GM21515 (cell line): ENCODE measurements at regions not wholly inside any gene's neighbourhood (a gene's known extent, or its start where the extent isn't known, plus 50 kb on each side); places are given as distances from the start of the nearest gene placed in this dataset.
"Not testable (repeated sequence)": the region's sequence is repeated elsewhere in the genome, so short reads cannot be mapped to it uniquely, and the experiment has no call there.

Source experiments
- ATAC-seq: cut with Tn5 transposase; IDR thresholded peaks from one replicate; pipeline ENCODE4 v1.9.1; 2021; ENCODE audit not compliant: unreplicated experiment

DNA sequence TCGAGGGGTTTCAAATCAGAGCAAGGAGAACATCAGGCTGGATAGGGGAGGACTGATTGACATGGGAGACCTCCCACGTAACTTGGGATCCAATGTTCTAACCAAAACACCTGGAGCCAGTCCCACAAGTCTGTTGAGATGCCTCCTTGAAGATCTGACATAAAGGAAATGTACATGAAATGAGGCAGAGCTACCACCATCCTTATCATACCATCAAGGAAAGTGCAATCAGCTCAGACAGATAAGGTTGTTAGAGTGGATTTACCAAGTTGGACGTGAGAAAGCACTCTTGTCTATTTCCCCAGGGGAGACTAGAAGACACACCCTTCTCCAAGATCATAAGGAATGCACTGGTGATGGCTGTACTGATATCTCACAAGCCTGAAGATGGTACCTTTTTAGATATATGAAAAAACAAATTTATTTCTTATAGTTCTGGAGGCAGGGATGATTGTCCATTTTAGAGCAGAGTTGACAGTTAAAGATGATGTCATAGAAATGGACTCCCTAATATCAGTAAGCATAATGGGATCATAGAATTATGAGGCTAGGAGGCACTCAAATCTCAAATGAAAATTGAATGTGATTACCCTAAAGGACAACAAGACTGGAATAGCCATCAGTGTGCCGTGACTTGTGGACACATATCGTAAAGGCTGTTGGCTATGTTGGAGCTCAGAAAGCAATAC, 129.1 kb upstream of the RAB4A start:
- ATAC-seq = no peak

DNA sequence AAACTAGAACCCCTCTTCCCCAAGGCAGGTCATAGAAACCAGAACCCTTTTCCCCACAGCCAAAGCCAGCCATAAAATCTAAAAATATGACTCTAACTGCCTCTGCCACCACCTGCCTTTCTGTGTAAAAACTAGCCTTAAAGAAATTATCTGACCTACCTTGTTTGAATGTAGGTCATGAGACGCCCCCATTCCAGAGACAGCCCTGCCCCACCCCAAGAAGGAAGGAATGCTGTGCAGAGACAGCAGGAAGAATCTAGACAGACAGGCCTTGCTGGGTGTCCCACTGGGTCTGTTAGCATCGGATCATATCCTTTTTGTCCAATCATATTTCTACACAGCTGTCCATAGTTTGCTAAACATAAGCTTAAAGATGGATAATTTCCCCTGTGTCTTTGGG, 128.4 kb upstream of the RAB4A start:
- no peak for ATAC-seq

DNA sequence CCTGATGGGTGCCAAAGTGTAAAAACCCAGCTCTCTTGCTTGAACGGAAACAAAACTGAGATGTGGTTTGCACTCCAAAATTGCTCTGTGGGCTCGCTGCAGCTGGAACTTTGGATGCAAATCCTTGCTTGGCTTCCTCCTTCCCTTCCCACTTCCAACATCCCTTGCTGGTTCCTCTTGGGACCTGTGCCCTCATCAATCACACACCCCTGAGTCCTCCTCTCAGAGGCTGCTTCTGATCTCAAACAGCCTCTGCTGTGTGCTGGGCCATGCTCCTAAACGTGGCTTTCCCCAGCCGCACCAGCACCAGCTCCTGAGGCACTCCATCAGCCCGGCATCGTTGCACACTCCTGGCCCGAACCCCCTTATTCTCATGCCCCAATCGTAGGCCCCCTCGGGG, 124.3 kb upstream of the RAB4A start:
- ATAC-seq = no peak

DNA sequence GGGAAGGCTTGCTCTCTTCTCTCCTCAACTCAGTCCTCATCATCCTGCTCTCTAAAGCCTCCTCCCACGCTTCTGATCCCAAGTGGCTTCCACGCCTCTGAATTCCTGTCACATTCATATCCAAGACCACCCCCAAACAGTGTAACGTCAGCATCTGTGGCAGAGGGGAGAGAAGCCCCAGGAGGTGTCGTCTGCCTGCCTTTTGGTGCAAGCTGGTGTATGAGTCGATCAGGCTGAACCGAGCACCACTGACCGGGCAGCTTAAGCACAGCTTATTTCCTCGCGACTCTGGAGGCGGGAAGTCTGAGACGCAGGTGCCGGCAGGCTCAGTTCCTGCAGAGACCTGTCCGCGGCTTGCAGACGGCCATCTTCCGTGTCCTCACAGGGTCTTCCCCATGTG, 123.8 kb upstream of the RAB4A start:
- ATAC-seq = no peak

DNA sequence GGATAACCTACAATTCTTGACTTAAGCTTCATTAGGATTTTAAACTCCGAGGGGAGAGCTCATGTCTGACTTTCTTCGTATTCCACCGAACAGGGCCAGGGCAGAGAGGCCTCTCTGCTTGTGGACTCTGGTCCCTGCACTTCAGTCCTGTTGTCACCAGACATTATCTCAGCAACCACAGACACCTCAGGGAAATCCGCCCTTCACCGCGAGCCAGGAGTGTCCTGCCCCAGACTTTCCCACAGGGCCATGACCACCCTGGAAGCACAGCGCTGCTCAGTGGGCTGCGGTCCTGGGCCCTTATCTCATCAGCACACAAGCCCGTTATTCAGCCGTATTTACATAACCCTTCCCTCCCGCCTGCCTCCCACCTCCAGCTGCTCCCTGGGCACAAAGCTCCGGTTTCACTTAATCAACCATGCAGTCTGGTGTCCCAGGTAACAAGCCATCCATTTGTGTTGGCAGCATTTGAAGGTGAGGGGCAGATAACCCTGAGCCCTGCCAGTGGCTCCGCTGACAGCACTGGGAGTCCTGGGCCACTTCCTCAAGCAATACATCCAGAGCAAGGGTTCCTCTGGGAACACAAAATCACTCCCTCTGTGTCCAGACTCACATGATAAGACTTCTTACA, 122.8 kb upstream of the RAB4A start:
- no peak for ATAC-seq

DNA sequence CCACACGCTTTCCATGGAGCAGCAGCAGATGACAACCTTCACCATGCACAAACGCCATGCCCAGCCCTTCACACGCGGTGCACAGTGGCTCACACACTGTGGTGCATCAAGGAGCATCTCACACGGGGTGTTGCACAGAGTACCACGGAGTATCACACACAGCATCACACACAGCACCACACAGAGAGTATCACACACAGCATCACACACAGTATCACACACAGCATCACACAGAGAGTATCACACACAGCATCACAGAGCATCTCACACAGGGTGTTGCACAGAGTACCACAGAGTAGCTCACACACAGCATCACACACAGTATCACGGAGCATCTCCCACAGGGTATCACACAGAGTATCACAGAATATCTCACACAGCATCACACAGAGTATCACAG, 122.2 kb upstream of the RAB4A start:
- ATAC-seq = no peak

DNA sequence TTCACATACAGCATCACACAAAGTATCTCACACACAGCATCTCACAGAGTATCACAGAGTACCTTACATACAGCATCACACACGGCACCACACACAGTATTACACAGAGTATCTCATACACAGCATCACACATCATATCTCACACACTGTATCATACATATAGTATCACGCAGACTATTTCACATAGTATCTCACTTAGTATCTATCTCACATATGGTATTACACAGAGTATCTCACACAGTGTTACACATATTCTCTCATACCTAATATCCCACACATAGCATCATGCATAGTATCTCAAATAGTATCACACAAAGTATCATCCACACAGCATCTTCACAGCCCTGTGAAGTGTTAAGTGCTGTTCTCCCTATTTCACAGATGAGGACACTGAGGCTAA, 121.5 kb upstream of the RAB4A start:
- no peak for ATAC-seq

DNA sequence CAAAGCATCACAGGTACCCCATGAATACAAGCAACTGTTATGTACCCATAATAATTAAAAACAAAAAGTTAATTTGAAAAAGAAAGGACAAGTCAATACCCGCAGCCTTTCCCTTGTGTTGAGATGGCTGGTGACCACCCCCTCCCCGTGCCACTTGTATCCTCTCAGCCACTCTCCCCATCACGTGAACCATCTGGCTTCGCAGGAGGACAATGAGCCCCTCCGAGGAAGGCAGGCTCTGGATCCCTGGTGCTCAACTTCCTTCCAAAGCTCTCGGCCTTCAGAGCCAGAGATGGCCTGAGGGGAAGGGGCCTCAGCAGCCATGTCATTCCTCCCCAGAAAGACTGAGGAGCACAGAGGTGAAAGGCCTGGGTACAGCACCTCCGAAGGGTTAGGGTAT, 120.4 kb upstream of the RAB4A start:
- ATAC-seq = no peak

DNA sequence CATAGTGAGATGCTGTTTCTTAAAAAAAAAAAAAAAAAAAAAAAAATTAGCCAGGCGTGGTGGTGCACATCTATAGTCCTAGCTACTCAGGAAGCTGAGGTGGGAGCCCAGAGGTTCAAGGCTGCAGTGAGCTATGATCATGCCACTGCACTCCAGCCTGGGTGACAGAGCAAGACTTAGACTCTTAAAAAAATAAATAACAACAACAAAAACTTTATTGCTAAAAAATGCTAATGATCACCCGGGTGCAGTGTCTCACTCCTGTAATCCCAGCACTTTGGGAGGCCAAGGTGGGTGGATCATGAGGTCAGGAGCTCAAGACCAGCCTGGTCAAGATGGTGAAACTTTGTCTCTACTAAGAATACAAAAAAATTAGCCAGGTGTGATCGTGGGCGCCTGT, 119.5 kb upstream of the RAB4A start:
- not testable (repeated sequence) for ATAC-seq

DNA sequence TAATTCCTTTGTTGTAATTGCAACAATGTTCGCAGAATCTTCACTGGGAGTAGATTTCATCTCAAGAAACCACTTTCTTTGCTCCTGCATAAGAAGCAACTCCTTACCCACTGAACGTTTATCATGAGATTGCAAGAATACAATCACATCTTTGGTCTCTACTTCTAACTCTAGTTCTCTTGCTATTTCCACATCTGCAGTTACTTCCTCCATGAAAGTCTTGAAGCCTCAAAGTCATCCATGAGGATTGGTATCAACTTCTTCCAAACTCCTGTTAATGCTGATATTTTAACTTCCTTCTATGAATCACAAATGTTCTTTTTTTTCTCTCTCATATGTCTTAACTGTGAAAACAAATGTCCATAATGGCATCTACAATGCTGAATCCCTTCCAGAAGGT, 118.6 kb upstream of the RAB4A start:
- no peak for ATAC-seq

DNA sequence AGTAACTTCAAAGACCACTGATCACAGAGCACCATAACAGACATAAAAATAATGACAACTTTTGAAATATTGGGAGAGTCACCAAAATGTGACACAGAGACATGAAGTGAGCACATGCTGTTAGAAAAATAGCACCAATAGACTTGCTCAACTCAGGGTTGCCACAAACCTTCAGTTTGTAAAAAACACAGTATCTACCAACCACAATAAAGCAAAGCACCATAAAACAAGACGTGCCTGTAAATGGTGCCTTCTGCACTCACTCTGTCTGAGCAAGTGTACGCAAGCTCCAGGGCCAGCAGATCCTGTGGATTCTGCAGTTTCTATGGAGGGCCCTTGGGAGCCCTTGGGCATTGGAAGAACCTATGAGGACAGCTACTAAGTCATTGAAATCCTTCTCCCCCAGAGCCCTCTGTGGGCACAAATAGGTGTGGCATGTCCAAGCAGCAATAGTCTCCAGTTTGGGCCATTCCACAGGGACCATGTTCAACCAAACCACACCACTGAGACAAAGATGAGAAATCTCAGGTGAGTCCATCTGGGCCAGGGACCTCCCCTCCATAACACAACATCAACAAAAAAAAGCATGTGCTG, 116.9 kb upstream of the RAB4A start:
- ATAC-seq = no peak

DNA sequence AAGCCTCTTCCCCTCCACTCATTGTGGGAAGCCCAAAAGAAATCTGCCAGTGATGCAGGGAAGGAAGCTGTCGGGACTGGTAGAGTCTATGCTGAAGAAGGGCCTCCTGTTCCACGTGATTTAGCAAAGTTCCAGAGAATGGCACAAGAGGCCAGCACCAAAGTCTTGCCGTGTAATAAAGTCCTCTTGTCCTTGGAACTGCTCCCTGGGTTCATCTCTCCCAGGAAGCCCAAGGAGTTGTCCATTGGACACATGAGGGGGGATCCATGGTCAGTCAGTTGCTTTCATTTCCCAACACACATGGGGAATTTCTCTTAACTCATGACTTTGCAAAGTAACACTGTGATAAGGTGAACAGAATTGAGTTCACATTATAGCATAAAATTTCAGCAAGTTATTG, 116.1 kb upstream of the RAB4A start:
- no peak for ATAC-seq

DNA sequence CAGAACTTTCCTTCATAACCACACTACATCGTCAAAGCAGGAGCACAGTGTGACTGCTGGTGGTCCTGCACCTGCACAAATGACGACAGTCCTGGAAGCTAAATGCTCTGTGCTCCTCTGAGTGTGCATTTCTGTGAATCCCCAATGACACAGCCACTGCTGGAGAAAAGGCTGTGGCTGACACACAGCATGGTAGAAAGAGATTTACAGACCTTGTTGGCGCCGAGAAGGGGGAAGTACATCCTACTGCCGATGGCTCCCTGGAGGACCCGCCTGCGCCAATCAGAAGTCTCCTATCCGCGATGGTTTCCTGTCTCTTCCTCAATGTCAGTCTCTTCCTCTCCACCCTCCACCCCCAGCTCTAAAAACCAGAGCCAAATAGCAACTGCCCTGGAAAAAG, 115.4 kb upstream of the RAB4A start:
- ATAC-seq = no peak

DNA sequence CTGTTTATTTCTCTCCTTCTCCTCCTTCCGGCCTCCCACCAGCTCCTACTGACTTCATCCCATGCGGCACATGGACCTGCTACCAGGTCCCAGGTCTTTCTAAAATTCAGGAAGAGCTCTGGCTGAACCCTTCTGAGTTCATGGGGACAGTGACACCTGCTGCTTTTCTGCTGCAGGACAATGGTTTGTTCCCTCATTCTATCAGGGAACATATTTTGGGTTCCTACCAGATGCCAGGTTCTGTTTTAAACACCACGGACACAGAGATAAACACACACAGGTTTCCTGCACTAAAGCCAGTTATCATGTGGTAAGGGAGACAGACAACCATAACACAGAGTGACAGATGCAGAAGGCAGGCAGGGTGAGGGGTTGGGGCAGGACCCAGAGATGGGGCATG, 114.0 kb upstream of the RAB4A start:
- no peak for ATAC-seq

DNA sequence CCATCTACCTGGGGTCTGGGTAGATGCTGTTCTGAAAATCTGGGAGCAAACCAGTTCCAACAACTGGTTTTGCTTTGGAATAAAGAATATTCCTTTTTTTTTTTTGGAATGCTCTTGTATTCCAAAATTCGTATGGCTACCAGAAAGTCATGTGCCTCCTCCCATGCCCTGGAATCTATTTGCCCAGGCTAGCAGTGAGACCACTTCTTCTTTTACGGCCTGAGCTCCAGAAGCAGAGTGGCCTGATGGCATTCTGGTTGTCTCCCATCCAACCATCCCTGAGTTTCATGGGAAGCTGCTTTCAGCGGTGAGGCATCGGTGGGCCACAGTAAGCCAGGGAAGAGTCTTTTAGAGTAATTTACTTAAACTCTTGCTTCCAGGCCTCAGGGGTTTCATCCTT, 113.4 kb upstream of the RAB4A start:
- ATAC-seq = no peak

DNA sequence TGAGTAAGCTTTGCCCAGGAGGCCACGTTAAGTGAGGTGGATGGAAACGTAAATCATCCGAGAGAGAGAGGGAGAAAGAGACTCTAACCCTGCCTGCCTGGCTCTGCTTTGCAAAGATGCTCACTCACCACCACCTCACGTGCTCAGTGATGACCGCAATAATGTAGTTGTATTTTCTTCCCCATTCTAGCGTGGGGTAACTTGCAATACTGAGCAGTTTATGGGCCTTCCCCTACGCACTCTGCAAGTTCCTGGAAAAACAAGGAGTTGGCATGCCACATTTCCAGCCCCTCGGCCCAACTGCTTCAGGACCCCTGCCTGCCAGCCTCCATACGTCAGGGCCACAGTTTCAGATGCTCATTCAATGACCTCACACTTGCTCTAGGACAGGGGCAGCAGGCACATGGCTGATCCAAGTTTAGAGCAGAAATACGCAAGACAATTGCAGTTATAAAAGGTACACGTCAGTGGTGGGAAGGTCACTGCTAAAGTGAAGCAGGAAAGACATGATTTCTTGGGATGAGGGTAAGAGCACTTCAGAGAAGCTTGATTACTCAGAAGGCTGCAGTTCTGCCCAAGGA, 112.5 kb upstream of the RAB4A start:
- ATAC-seq = no peak

DNA sequence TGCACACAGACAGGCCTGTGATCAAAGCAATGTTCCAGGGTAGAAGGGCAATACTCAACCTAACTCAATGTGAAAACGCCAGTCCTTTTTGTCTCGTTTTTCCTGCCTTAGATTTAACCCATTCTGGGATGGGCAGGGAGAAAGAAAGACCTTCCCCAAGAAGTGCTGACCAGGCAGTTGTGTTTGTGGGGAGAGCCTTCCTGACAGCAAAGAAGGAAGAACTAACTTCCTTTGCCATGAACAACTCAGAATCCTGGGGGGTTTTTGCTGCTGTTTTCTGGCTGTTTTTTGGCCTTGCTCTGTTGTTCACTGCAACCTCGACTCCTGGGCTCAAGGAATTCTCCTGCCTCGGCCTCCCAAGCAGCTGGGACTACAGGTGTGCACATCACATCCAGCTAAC, 112.0 kb upstream of the RAB4A start:
- ATAC-seq = no peak

DNA sequence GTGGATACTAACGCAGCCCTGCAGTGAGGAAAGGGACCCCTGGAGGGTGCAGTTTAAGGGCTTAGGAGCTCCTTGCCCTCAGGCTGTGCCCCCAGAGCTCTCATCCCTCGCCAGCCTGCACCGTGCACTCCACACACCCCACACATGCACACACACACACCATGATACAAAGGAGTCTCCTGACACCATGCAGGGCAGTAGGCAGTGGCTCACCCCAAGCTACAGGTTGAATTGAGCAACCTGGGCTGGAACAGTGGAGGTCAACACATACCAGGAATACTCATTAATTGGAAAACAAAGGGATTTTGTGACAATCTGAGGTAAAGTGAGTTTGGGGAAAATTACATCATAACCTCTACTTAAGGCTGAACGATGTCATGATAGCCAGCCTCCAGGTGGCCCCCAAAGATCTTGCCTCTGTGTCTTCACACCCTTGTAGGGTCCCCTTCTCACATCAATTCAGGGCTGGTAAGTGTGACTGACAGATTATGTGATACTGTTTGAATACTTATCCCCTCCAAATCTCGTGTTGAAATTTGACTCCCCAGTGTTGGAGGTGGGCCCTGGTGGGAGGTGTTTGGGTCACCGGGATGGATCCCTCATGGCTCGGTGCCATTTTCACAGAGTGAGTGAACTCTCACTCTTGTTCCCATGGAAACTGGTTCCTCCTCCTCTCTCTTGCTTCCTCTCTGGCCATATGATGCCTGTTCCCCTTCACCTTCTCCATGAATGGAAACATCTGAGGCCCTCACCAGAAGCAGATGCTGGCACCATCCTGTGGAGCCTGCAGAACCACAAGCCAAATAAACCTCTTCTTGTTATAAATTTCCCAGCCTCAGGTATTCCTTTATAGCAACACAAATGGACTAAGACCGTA, 111.0 kb upstream of the RAB4A start:
- ATAC-seq = no peak

DNA sequence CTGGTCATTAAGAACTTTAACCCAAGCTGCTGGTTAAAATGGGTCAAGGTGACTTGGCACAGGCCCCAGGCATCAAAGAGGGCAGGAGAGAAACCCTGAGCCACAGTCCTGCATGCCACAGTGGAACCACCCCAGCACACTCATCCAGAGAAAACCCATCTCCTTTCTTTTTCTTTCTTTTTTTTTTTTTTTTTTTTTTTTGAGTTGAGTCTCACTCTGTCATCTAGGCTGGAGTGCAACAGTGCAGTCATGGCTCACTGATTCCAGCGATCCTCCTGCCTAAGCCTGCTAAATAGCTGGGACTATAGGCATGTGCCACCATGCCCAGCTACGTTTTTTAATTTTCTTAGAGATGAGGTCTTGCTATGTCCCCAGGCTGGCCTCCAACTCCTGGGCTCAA, 109.2 kb upstream of the RAB4A start:
- ATAC-seq = no peak

DNA sequence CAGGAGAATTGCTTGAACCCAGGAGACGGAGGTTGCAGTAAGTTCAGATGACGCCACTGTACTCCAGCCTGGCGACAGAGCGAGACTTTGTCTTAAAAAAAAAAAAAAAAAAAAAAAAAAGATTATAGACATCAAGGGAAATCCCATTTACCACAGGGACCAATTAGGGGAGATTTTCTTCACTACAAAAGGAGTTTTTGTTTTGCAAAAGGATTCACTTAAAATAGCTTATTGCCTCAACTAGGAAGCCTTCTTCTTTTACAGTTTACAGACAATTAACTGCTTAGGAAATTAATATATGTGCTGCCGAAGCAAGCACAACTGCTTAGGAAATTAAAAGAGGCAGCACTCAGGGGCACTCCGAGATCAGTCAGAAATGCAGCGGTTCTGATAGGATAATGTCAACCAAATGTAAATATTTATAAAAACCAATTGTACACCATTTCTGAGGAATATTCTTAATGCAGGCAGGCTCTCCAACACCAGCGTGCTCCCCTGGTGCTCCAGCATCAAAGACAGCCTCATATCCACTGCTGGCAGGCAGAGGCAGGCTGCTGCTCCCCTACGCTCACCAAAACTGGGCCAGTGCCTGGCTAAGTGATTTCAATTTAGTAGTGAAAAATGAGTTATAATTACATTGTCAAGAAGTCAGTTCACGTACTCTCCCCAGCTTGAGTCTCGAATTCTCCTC, 107.9 kb upstream of the RAB4A start:
- no peak for ATAC-seq

DNA sequence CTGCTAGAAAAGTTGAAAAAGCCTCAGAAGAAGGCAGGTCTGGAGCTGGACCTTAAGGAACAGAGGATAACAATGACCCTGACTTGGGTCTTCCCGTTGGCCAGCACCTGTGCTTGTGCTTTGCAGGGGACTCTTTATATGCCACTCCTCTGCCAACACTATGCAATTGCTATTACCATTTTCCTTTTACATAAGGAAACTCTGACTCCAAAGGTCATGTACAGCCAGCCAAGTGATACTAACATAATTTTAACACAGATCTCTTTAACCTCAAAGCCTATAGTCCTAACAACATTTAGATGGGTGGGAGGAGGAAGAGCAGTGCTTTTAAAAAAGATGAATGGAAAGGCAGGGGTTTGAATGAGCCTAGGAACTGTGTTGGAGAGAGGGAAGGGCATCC, 106.6 kb upstream of the RAB4A start:
- ATAC-seq = no peak
